Renal cortical epithelial cell (primary cell): ENCODE measurements at regions not wholly inside any gene's neighbourhood (a gene's known extent, or its start where the extent isn't known, plus 50 kb on each side); places are given as distances from the start of the nearest gene placed in this dataset.
"Not testable (repeated sequence)": the region's sequence is repeated elsewhere in the genome, so short reads cannot be mapped to it uniquely, and the experiment has no call there.

Experiments used
- DNase-seq: peaks from one replicate; pipeline ENCODE4 v3.0.0-alpha.2; 2011; ENCODE audit warnings: low read depth

- DNase-seq = no peak
Measured at GRCh38 chr7:9210114-9210513, 776.7 kb downstream of the NXPH1 start.

GRCh38 chr7:9217204-9217603 is 783.8 kb downstream of the NXPH1 start:
- no peak for DNase-seq

GRCh38 chr7:9226500-9226899 is 793.1 kb downstream of the NXPH1 start:
- no peak for DNase-seq

GRCh38 chr7:9231630-9232121 is 798.3 kb downstream of the NXPH1 start:
- DNase-seq = no peak

GRCh38 chr7:9240001-9240400 is 806.6 kb downstream of the NXPH1 start:
- DNase-seq = no peak

GRCh38 chr7:9241826-9242225 is 808.4 kb downstream of the NXPH1 start:
- DNase-seq = no peak

GRCh38 chr7:9242636-9243035 is 809.2 kb downstream of the NXPH1 start:
- DNase-seq = no peak

GRCh38 chr7:9250876-9251275 is 817.5 kb downstream of the NXPH1 start:
- no peak for DNase-seq

GRCh38 chr7:9264395-9264794 is 831.0 kb downstream of the NXPH1 start:
- no peak for DNase-seq

GRCh38 chr7:9280088-9280487 is 846.7 kb downstream of the NXPH1 start:
- no peak for DNase-seq

- no peak for DNase-seq
Measured at GRCh38 chr7:9283246-9283645, 849.8 kb downstream of the NXPH1 start.

GRCh38 chr7:9302436-9302835 is 869.0 kb downstream of the NXPH1 start:
- no peak for DNase-seq

- DNase-seq = no peak
Measured at GRCh38 chr7:9307131-9307530, 873.7 kb downstream of the NXPH1 start.

- DNase-seq = no peak
Measured at GRCh38 chr7:9324513-9324912, 891.1 kb downstream of the NXPH1 start.

- no peak for DNase-seq
Measured at GRCh38 chr7:9328296-9328695, 894.9 kb downstream of the NXPH1 start.

- no peak for DNase-seq
Measured at GRCh38 chr7:9349625-9350024, 916.2 kb downstream of the NXPH1 start.

- DNase-seq = no peak
Measured at GRCh38 chr7:9391221-9391620, 957.8 kb downstream of the NXPH1 start.

GRCh38 chr7:9391984-9392383 is 958.6 kb downstream of the NXPH1 start:
- DNase-seq = no peak

GRCh38 chr7:9404386-9404785 is 971.0 kb downstream of the NXPH1 start:
- not testable (repeated sequence) for DNase-seq

GRCh38 chr7:9407816-9408215 is 974.4 kb downstream of the NXPH1 start:
- no peak for DNase-seq

GRCh38 chr7:9453521-9453920 is 1020.1 kb downstream of the NXPH1 start:
- no peak for DNase-seq

GRCh38 chr7:9488555-9488954 is 1055.1 kb downstream of the NXPH1 start:
- peak; percentile 65 for DNase-seq

GRCh38 chr7:9498303-9498702 is 1064.9 kb downstream of the NXPH1 start:
- DNase-seq = no peak

- no peak for DNase-seq
Measured at GRCh38 chr7:9502269-9502668, 1068.9 kb downstream of the NXPH1 start.

- DNase-seq = no peak
Measured at GRCh38 chr7:9504678-9505077, 1071.3 kb downstream of the NXPH1 start.
